Prostate gland (tissue), 2 donors: ENCODE measurements at regions not wholly inside any gene's neighbourhood (a gene's known extent, or its start where the extent isn't known, plus 50 kb on each side); places are given as distances from the start of the nearest gene placed in this dataset.

Source experiments
- POLR2A ChIP-seq: fragments of 450-650 bp; IDR thresholded peaks from one replicate; pipeline ENCODE4 v1.6.1; 2016; ENCODE audit warnings: antibody characterized with exemption, mild to moderate bottlenecking
- TF ChIP-seq, protein P1 (sequence below), 4 experiments: fragments of 200-600 bp in 2 of 4; fragments of 450-650 bp in 2 of 4; sonication (generic) in 2 of 4; IDR thresholded peaks; 1 replicate in 3 of 4; 2 replicates in 1 of 4; pipeline ENCODE4 v1.5.1; 2016 to 2019; ENCODE audit warnings: antibody characterized with exemption in 4 of 4, mild to moderate bottlenecking in 2 of 4, moderate library complexity in 2 of 4

DNA sequence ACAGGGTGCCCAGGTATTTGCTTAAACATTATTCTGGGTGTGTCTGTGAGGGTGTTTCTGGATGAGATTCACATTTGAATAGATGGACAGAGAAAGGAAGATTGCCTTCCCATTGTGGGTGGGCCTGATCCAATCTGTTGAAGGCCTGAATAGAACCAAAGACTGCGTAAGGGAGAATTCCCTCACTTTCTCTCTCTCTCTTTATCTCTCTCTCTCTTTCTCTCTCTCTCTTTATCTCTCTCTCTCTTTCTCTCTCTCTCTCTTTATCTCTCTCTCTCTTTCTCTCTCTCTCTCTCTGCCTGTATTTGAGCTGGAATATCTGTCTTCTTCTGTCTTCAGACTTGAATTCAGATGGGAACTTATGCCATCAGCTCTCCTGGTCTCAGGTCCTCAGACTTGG is 148.4 kb downstream of the FAM124B start:
- TF ChIP-seq, protein P1, sequence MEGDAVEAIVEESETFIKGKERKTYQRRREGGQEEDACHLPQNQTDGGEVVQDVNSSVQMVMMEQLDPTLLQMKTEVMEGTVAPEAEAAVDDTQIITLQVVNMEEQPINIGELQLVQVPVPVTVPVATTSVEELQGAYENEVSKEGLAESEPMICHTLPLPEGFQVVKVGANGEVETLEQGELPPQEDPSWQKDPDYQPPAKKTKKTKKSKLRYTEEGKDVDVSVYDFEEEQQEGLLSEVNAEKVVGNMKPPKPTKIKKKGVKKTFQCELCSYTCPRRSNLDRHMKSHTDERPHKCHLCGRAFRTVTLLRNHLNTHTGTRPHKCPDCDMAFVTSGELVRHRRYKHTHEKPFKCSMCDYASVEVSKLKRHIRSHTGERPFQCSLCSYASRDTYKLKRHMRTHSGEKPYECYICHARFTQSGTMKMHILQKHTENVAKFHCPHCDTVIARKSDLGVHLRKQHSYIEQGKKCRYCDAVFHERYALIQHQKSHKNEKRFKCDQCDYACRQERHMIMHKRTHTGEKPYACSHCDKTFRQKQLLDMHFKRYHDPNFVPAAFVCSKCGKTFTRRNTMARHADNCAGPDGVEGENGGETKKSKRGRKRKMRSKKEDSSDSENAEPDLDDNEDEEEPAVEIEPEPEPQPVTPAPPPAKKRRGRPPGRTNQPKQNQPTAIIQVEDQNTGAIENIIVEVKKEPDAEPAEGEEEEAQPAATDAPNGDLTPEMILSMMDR (IDR thresholded peaks at IDR 0.05) = no peak
- TF ChIP-seq POLR2A = no peak
